Gastroesophageal sphincter (tissue), 4 donors: ENCODE measurements at regions not wholly inside any gene's neighbourhood (a gene's known extent, or its start where the extent isn't known, plus 50 kb on each side); places are given as distances from the start of the nearest gene placed in this dataset.

Experiments used
- ATAC-seq: fragments of 150-250 bp; one replicate; pipeline ENCODE4 v1.9.1; 2016; ENCODE audit warnings: mild to moderate bottlenecking, moderate library complexity
- H3K27ac ChIP-seq, 4 donors: fragments of 200-600 bp; sonication (generic) in 3 of 4; 1 replicate in 3 of 4; 2 replicates in 1 of 4; pipeline ENCODE4 v1.5.1; 2016 to 2019
- H3K27me3 ChIP-seq: fragments of 200-600 bp; sonication (generic); one replicate; pipeline ENCODE4 v1.5.1; 2019
- H3K36me3 ChIP-seq, 2 donors: fragments of 200-600 bp; sonication (generic); one replicate each; pipeline ENCODE4 v1.5.1; 2019; ENCODE audit warnings: control low read depth in 1 of 2
- H3K4me1 ChIP-seq, 3 donors: fragments of 200-600 bp; sonication (generic); 1 replicate in 2 of 3; 2 replicates in 1 of 3; pipeline ENCODE4 v1.5.1; 2016 to 2019; ENCODE audit warnings: control low read depth in 2 of 3
- H3K4me3 ChIP-seq, 2 donors: fragments of 200-600 bp; sonication (generic); one replicate each; pipeline ENCODE4 v1.5.1; 2019; ENCODE audit warnings: mild to moderate bottlenecking in 1 of 2, moderate library complexity in 1 of 2
- H3K9me3 ChIP-seq, 3 donors: fragments of 200-600 bp; sonication (generic); one replicate each; pipeline ENCODE4 v1.5.1; 2017 to 2019; ENCODE audit warnings: control low read depth in 2 of 3
- CTCF ChIP-seq, 4 experiments: fragments of 200-600 bp in 2 of 4; fragments of 450-650 bp in 2 of 4; sonication (generic) in 1 of 4; IDR thresholded peaks; one replicate each; pipeline ENCODE4 v1.5.1; 2017 to 2019; ENCODE audit warnings: antibody characterized with exemption in 4 of 4, mild to moderate bottlenecking in 2 of 4, moderate library complexity in 2 of 4
- EP300 ChIP-seq: sonication (generic); formaldehyde crosslinking; IDR thresholded peaks from one replicate; pipeline ENCODE4 v1.6.1; 2017; ENCODE audit warnings: antibody characterized with exemption, mild to moderate bottlenecking
- POLR2A ChIP-seq, 2 donors: fragments of 450-650 bp; IDR thresholded peaks; one replicate each; pipeline ENCODE4 v1.6.1; 2017; ENCODE audit warnings: antibody characterized with exemption in 2 of 2, mild to moderate bottlenecking in 2 of 2, moderate library complexity in 1 of 2
- POLR2AphosphoS5 ChIP-seq: sonication (generic); formaldehyde crosslinking; IDR thresholded peaks from one replicate; pipeline ENCODE4 v1.6.1; 2017; ENCODE audit warnings: antibody characterized with exemption
- WGBS, 2 donors: methylation state at CpG; one replicate each; pipeline ENCODE4 v1.1.5; 2018; ENCODE audit warnings: low coverage in 1 of 2; 5-methylcytosine and 5-hydroxymethylcytosine counted together

GRCh38 chr5:176728831-176729251 is 81.5 kb upstream of the UNC5A start:
- Histone ChIP-seq H3K9me3 (peaks cover 0 to 11% (median 0%) of the 10 kb centered on the region in 3 donors), H3K27ac (no peak overlapping the region), H3K4me1 (no peaks in the 10 kb centered on the region), H3K4me3 (no peak overlapping the region), H3K36me3 (no peaks in the 10 kb centered on the region), H3K27me3 (peaks cover 95% of the 10 kb centered on the region)
- 32 to 67% methylated on average over 2 to 8 of the region's 11 CpGs for WGBS, 2 donors
- no peak for ATAC-seq
- TF ChIP-seq POLR2A (IDR thresholded peaks at IDR 0.05), result no peak

- Histone ChIP-seq H3K4me1 (no peaks in the 10 kb centered on the region), H3K27me3 (peaks cover 97% of the 10 kb centered on the region)
- 88 to 90% methylated on average over 3 to 9 of the region's 10 CpGs for WGBS, 2 donors
These were observed 79.4 kb upstream of the UNC5A start for GRCh38 chr5:176730815-176731475.

DNA sequence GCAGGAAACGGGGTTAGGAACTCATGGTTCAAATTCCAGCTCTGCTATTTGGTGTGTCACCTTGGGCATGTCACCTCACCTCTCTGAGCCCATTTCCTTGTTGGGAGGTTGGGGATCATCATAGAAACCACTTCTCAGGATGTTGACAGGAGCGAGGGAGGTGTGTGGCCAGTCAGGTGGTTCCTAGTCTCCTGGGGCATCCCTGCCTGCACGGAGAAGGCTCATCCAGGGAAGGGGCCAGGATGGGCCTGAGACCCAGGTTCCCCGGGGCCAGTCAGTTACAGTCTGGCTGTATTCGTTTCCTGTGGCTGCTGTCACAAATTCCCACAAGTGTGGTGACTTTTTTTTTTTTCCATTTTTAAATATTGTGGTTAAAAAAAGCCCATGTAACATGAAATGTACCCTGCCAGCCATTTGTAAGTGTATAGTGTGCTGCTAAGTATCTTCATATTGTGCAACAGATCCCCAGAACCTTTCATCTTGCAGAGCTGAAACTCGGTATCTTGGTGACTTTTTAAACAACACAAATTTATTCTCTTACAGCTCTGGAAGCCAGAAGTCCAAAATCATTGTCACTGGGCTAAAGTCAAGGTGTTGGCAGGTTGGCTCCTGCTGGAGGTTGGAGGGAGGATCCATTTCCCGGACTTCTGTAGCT is 78.7 kb upstream of the UNC5A start:
- Histone ChIP-seq H3K36me3 (no peaks in the 10 kb centered on the region), H3K27me3 (peaks cover 97% of the 10 kb centered on the region), H3K4me3 (no peak overlapping the region), H3K9me3 (peaks cover 0 to 11% (median 0%) of the 10 kb centered on the region in 3 donors), H3K4me1 (no peaks in the 10 kb centered on the region), H3K27ac (no peak overlapping the region)
- no peak for TF ChIP-seq EP300
- TF ChIP-seq CTCF (IDR thresholded peaks at IDR 0.05), result no peak
- no peak for TF ChIP-seq POLR2AphosphoS5
- TF ChIP-seq POLR2A (IDR thresholded peaks at IDR 0.05), result no peak
- 48 to 58% methylated on average over 6 to 7 of the region's 7 CpGs for WGBS, 2 donors
- ATAC-seq, result no peak

More at GRCh38 chr5:176730815-176731475, 79.4 kb upstream of the UNC5A start:
- Histone ChIP-seq H3K36me3 (no peaks in the 10 kb centered on the region), H3K9me3 (peaks cover 0 to 11% (median 0%) of the 10 kb centered on the region in 3 donors), H3K27ac (no peak overlapping the region), H3K4me3 (no peak overlapping the region)
- no peak for ATAC-seq
- TF ChIP-seq POLR2AphosphoS5 (no peak), POLR2A (IDR thresholded peaks at IDR 0.05) (no peak), CTCF (IDR thresholded peaks at IDR 0.05) (no peak), EP300 (no peak)

GRCh38 chr5:176732306-176732705 is 78.1 kb upstream of the UNC5A start:
- WGBS, 2 donors, result 80 to 83% methylated on average over 1 to 5 of the region's 13 CpGs
- peaks cover 0 to 11% (median 0%) of the 10 kb centered on the region in 3 donors for H3K9me3 ChIP-seq

More at GRCh38 chr5:176732306-176732705, 78.1 kb upstream of the UNC5A start:
- Histone ChIP-seq H3K27ac (no peak overlapping the region), H3K4me1 (no peaks in the 10 kb centered on the region), H3K4me3 (no peak overlapping the region), H3K36me3 (no peaks in the 10 kb centered on the region), H3K27me3 (peaks cover 97% of the 10 kb centered on the region)
- ATAC-seq, result no peak
- TF ChIP-seq EP300 (no peak), POLR2A (IDR thresholded peaks at IDR 0.05) (no peak), CTCF (IDR thresholded peaks at IDR 0.05) (no peak)
